DMS153 treated with DMSO at 0.1 percent for 48 hours (cell line): ENCODE measurements at regions not wholly inside any gene's neighbourhood (a gene's known extent, or its start where the extent isn't known, plus 50 kb on each side); places are given as distances from the start of the nearest gene placed in this dataset.

Experiments
- DNase-seq: peaks from one replicate; lab custom pipeline; 2025; ENCODE audit not compliant: unreplicated experiment; lab: John Stamatoyannopoulos, UW

GRCh38 chr5:155831491-155831890 lies 495.5 kb upstream of the SGCD start:
- no peak for DNase-seq

GRCh38 chr5:155833287-155833686 lies 493.7 kb upstream of the SGCD start:
- DNase-seq = no peak

GRCh38 chr5:155834271-155834975 lies 492.5 kb upstream of the SGCD start:
- DNase-seq = no peak

DNA sequence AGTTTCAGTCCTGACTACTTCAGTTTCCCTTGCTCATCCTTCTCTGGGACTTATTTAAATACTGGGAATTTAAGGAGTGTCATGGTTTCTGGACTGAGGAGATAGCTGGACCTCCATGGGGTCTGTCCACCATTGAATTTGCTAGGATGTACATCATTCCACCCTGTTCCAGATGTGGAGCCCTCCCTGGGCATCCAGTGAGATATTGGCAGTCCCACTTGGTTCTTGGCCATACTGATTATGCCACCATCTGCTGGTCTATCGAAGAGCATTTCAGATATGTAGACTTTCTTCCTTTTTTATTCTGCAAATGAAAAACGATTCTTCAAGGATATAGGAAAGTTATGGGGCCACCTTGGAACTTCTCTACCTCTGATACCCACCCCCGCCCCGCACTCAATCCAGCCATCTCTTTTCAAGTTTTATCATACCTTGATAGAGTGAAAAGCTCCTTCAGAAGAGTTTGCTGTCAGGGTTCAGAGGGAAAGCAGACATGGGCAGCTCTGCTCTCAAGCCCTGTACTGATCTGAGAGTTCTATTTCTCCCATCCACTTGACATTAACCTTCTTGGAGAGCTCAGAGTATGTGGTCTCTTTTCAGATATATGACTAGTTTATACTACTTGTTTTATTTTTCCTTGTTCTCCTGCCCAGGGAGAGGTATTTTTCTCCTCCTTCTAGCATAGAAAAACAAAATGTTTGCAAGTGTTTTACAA lies 490.7 kb upstream of the SGCD start:
- no peak for DNase-seq

DNA sequence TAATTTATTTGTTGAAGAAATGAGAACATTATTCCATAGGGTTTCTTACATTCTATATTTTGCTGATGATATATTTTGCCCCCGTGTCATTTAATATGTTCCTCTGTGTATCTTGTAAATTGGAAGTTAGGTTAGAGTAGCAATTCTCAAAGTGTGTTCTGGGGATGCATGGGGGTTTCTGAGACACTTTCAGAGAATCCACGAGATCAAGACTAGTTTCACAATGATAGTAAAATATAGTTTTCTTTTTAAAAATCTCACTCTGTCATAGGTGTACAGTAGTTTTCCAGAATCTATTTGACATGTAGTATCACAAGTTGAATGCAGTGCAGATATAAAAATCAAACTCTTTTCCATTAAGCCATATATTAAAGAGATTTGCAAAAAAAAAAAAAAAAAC lies 488.6 kb upstream of the SGCD start:
- no peak for DNase-seq

GRCh38 chr5:155839251-155840037 lies 487.5 kb upstream of the SGCD start:
- DNase-seq = no peak

- no peak for DNase-seq
Measured at GRCh38 chr5:155844542-155844941, 482.4 kb upstream of the SGCD start.

DNA sequence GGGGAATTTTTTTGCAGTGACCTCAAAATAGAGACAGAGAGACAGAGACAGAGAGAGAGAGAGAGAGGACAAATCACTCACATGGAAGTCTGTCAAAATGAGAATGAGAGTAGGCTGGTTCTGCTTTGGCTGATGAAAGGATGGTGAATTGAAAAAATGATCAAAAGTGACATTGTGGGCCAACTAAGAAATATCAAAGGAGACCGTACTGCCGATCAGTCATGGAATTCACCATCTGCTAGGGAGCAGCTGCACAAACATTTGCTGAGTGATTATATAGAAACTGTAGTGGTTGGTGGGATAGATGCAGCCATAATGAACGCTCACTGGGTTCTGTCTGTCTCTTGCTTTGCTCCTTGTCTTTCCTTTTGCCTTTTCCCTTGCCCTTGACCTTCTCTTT lies 476.6 kb upstream of the SGCD start:
- DNase-seq = no peak

DNA sequence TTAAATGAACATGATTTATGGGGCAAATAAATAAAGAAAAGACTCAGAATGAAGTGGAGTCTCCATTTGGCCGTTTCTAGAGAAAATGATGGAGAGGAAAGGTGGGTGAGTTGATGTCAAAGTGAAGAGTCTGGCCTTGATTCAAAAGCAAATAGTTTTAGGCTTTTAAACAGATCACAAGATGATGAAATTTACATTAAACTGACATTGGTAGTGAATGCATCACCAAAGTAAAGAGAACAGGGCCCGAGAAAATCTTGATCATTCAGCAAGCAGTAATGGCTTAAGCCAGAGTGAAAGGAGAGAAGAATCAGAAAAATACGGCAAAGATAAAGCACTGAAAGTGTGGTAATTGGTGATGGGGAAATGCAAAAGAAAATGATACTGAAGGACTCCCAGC lies 460.0 kb upstream of the SGCD start:
- no peak for DNase-seq

DNA sequence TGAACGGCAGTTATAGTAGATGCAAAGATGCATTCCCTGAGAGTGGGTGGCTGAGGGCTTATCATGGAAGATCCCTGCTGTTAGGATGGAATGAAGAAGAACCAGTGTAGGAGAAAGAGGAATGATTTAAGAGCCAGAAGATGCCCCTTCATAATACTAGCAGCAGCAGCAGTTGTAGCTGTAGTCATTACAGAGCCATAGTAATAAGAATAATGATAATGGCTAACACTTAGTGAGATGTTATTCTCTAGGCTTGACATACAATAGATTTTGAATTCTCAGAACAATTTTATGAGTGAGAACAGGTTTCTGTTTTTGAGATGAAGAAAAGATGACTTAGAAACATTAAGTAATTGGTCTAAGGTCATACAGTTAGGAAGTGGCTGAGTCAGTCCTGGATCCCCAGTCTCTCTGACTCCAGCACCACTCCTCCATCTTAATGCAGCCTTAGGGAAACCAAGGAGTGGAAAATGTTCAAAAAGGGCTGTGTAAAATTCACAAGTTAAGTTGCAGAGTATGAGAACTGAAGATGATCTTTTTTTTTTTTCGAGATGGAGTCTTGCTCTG lies 459.4 kb upstream of the SGCD start:
- no peak for DNase-seq

DNA sequence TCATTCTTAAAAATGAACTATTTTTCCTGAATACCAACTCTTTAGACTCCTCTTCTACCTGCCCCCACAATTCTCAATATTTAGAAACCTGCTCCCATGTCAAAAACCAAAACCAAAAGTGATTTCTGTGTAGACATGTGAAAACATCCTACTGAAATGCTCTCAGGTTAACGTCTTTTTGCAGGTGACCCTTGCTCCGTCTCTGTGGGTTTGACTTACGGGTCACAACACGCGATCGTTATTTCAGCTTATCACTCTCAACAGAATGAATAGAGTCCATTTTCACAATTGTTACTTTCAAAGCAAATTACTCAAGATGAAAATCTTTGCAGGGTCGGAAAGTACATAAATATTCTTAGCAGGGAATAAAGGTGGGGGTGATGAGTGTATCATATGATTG lies 456.3 kb upstream of the SGCD start:
- DNase-seq = no peak

DNA sequence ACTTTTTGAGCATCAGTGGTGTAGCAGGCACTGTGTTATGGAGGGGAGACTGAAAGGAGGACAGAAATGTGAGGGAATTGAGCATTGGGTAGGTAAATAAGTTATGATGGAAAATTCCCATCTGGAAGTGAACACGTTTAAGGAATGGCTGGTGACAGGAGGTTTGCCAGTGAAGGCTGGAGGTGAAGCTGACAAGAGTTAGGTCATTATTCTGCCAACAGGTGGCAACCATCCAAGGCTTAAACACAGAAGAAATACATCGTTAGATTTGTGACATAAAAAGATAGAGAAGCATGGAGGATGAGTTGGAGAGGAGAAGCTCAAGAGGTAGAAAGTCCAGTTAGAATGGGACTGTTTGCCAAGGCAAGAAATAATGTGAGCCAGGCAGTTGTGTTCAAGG lies 455.3 kb upstream of the SGCD start:
- DNase-seq = no peak

GRCh38 chr5:155872629-155873220 lies 454.2 kb upstream of the SGCD start:
- peak; percentile 13 for DNase-seq

GRCh38 chr5:155878991-155879575 lies 447.9 kb upstream of the SGCD start:
- no peak for DNase-seq

DNA sequence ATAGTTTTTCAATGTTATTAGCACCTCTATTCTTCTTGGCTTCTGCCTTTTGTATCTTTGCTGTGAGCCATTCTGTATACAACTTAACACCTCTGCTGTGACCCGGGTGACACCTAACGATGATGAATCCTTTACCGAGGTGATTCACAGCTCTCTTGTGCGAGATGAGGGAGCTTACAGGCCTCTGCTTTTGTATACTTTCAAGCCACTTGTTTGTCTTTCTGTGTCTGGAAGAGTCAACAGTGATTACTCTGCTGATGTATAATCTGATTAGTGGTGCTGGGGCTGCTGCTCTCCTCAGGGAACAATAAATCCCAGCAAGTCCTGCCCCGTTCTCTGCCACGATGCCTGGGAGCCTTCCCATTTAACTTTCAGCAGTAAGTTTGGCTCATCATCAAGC lies 442.9 kb upstream of the SGCD start:
- peak; percentile 16 for DNase-seq

- no peak for DNase-seq
Measured at GRCh38 chr5:155885199-155885598, 441.8 kb upstream of the SGCD start.

DNA sequence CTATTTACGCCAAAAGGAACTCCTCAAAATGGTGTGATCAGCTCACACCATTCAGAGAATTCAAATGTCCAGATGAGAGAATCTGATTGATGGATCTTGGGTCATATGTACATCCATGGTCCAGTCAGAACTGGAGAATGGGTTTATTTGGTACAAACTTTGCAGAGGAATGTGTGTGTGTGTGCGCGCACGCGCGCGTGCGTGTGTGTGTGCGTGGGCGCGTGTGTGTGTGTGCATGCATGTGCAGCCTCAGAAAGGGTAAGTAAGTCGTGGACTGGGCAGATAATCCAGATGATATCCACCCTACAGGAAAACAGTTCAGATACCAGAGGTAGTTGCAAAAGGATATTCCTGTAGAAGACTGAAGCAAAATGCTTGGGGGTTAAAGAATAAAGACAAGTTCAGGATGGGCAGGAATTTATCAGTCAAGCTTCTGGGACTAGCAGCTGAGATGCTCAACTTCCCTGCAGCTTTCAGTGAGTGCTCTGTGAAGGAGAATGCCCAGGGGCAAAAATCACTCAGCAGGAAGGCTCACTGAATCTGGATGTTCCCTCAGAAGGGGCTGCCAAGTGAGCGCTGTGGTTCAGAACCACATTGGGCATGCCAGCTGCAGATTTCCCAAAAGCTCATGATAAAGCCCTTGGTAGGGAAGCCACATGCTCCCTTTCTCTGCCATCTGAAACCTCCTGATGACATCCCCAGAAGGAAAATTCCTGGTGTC lies 440.5 kb upstream of the SGCD start:
- no peak for DNase-seq

- no peak for DNase-seq
Measured at GRCh38 chr5:155895484-155895883, 431.5 kb upstream of the SGCD start.

- no peak for DNase-seq
Measured at GRCh38 chr5:155897761-155898160, 429.2 kb upstream of the SGCD start.

- no peak for DNase-seq
Measured at GRCh38 chr5:155898284-155898683, 428.7 kb upstream of the SGCD start.
